ENCODE measurements at regions not wholly inside any gene's neighbourhood (a gene's known extent, or its start where the extent isn't known, plus 50 kb on each side); places are given as distances from the start of the nearest gene placed in this dataset.

DNA sequence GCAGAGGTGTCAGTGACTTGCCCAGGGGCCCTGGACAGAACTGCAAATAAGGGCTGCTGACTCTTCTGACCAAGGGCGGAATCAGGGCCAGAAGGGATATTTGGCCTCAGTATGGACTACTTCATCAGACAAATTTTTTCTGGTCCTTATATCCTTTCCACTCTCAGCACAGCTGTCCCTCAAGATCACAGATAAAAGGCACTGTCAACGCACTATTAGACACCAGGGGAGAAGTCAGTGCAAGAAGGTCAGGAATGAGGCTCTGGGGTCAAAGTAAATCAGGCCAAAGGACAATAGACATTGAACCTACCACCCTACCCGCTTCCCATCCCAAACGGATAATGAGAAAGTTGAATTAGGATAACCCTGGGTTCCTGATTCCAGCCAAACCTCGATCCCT lies 657.6 kb downstream of the UQCRFS1 start:
- Histone ChIP-seq H3K79me2 (ENCODE audit: insufficient read depth, low read length) (no peaks in the 10 kb centered on the region), H3K9me3 (ENCODE audit: insufficient read depth, low read depth, low read length) (no peaks in the 10 kb centered on the region), H3K27me3 (ENCODE audit: insufficient read depth, low read length, poor library complexity, severe bottlenecking) (no peaks in the 10 kb centered on the region), H3K4me2 (ENCODE audit: low read depth, low read length, poor library complexity, severe bottlenecking) (no peak overlapping the region), H3K4me3 (ENCODE audit: low read length, poor library complexity, severe bottlenecking) (no peak overlapping the region), H3K36me3 (ENCODE audit: insufficient read depth, low read length) (no peaks in the 10 kb centered on the region), H4K20me1 (ENCODE audit: insufficient read depth, low read length, poor library complexity, severe bottlenecking) (no peaks in the 10 kb centered on the region), H3K9ac (ENCODE audit: low read depth, low read length, poor library complexity, severe bottlenecking) (no peak overlapping the region), H3K9me2 (replicated peaks; ENCODE audit: low read depth, low read length) (no peaks in the 10 kb centered on the region), H3F3A (ENCODE audit: low read depth) (no peaks in the 10 kb centered on the region), H3K4me1 (ENCODE audit: insufficient read depth, low read length, poor library complexity, severe bottlenecking) (no peaks in the 10 kb centered on the region), H2AFZ (ENCODE audit: low read length) (no peak overlapping the region)
- TF ChIP-seq, protein P1, sequence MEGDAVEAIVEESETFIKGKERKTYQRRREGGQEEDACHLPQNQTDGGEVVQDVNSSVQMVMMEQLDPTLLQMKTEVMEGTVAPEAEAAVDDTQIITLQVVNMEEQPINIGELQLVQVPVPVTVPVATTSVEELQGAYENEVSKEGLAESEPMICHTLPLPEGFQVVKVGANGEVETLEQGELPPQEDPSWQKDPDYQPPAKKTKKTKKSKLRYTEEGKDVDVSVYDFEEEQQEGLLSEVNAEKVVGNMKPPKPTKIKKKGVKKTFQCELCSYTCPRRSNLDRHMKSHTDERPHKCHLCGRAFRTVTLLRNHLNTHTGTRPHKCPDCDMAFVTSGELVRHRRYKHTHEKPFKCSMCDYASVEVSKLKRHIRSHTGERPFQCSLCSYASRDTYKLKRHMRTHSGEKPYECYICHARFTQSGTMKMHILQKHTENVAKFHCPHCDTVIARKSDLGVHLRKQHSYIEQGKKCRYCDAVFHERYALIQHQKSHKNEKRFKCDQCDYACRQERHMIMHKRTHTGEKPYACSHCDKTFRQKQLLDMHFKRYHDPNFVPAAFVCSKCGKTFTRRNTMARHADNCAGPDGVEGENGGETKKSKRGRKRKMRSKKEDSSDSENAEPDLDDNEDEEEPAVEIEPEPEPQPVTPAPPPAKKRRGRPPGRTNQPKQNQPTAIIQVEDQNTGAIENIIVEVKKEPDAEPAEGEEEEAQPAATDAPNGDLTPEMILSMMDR (conservative IDR thresholded peaks at IDR 0.05; ENCODE audit: low read length): no peak

DNA sequence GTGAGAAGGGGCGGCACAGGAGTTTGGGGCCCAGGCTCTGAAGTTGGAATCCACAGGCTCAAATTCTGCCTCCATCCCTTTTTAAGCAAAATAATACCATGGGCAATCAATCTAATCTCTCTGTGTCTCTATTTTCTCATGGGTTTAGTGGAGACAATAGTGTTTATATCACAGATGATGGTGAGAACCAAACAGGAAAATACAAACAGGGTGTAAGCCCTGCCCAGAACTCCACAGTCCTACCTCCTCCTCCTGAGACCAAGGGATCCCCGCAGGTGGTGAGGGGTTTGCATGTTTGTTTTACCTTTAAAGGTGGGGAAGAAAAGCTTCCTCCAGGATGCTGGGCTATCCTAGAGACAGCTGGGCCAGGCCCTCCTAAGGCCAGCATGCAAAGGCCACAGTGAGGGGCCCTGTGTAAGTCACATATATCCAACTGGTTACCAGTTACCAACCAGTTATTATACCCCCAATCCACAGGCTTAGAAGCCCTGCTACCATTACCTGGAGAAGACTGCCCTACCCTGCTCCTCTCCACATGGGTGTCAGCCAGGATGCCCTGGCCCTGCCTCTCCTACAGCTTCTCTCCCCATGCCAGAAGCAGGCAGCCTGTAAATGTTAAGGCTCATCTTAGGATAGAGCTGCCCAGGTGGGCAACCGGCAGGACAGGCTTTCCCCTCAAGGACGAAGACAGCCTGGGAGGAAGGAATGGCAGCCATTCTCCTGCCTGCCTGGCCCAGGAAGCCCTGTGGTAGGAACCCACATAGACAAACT lies 658.4 kb downstream of the UQCRFS1 start:
- no peak overlapping the region for H3K4me3 ChIP-seq (ENCODE audit: low read length, poor library complexity, severe bottlenecking)
- H3K36me3 ChIP-seq (ENCODE audit: insufficient read depth, low read length): no peaks in the 10 kb centered on the region
- no peak overlapping the region for H3K4me2 ChIP-seq (ENCODE audit: low read depth, low read length, poor library complexity, severe bottlenecking)
- no peaks in the 10 kb centered on the region for H3K79me2 ChIP-seq (ENCODE audit: insufficient read depth, low read length)
- H3K27me3 ChIP-seq (ENCODE audit: insufficient read depth, low read length, poor library complexity, severe bottlenecking): no peaks in the 10 kb centered on the region
- no peaks in the 10 kb centered on the region for H3K9me2 ChIP-seq (replicated peaks; ENCODE audit: low read depth, low read length)
- no peaks in the 10 kb centered on the region for H3K4me1 ChIP-seq (ENCODE audit: insufficient read depth, low read length, poor library complexity, severe bottlenecking)
- no peak overlapping the region for H2AFZ ChIP-seq (ENCODE audit: low read length)
- no peaks in the 10 kb centered on the region for H3F3A ChIP-seq (ENCODE audit: low read depth)
- no peak overlapping the region for H3K9ac ChIP-seq (ENCODE audit: low read depth, low read length, poor library complexity, severe bottlenecking)
- TF ChIP-seq, protein P1 (conservative IDR thresholded peaks at IDR 0.05; ENCODE audit: low read length): no peak
- TF ChIP-seq EZH2phosphoT487 (IDR thresholded peaks at IDR 0.05; ENCODE audit: borderline replicate concordance): no peak
- no peaks in the 10 kb centered on the region for H4K20me1 ChIP-seq (ENCODE audit: insufficient read depth, low read length, poor library complexity, severe bottlenecking)
- peaks cover 5% of the 10 kb centered on the region; the same call in 1 of the 2 replicates for H3K9me3 ChIP-seq (ENCODE audit: insufficient read depth, low read depth, low read length)

DNA sequence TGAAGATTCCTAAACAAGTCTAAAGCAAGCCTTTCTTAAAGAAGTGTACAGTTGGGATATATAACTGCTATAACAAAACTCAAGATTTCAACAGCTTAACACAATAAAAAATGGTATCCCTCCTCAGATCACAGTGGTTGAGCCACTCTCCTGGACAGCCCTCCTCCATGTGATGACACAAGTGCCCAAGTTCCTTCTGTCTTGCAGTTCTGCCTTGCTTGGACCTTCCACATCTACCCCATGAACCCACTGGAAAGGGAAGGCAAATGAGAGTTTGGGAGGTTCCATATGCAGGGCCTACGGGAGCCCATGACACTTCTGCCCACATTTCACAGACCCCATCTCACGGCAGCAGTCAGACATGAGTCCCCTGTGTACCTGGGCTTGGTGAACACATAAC lies 659.2 kb downstream of the UQCRFS1 start:
- Histone ChIP-seq H3K4me1 (ENCODE audit: insufficient read depth, low read length, poor library complexity, severe bottlenecking) (no peaks in the 10 kb centered on the region), H3K9me2 (replicated peaks; ENCODE audit: low read depth, low read length) (no peaks in the 10 kb centered on the region), H2AFZ (ENCODE audit: low read length) (no peak overlapping the region), H3K36me3 (ENCODE audit: insufficient read depth, low read length) (no peaks in the 10 kb centered on the region), H3K4me2 (ENCODE audit: low read depth, low read length, poor library complexity, severe bottlenecking) (no peak overlapping the region), H3K79me2 (ENCODE audit: insufficient read depth, low read length) (no peaks in the 10 kb centered on the region), H3K4me3 (ENCODE audit: low read length, poor library complexity, severe bottlenecking) (no peak overlapping the region), H3F3A (ENCODE audit: low read depth) (no peaks in the 10 kb centered on the region), H3K9ac (ENCODE audit: low read depth, low read length, poor library complexity, severe bottlenecking) (no peak overlapping the region), H3K27me3 (ENCODE audit: insufficient read depth, low read length, poor library complexity, severe bottlenecking) (no peaks in the 10 kb centered on the region), H3K9me3 (ENCODE audit: insufficient read depth, low read depth, low read length) (peaks cover 5% of the 10 kb centered on the region; the same call in 1 of the 2 replicates), H4K20me1 (ENCODE audit: insufficient read depth, low read length, poor library complexity, severe bottlenecking) (no peaks in the 10 kb centered on the region)
- TF ChIP-seq, protein P1 (conservative IDR thresholded peaks at IDR 0.05; ENCODE audit: low read length): no peak
- TF ChIP-seq EZH2phosphoT487 (IDR thresholded peaks at IDR 0.05; ENCODE audit: borderline replicate concordance): no peak

All from Loucy (cell line).